BLaER1 treated with 17β-estradiol and CSF1 and Interleukin-3, amounts not matched to agents 10 nM and 100 nM (cell line): ENCODE measurements at regions not wholly inside any gene's neighbourhood (a gene's known extent, or its start where the extent isn't known, plus 50 kb on each side); places are given as distances from the start of the nearest gene placed in this dataset.
"Not testable (repeated sequence)": the region's sequence is repeated elsewhere in the genome, so short reads cannot be mapped to it uniquely, and the experiment has no call there.

Experiments
- H3K27ac ChIP-seq, 11 experiments: shearing (Covaris generic); formaldehyde crosslinking; 2 replicates each; pipeline ENCODE4 v1.8.1; 2022
- H3K27me3 ChIP-seq, 11 experiments: shearing (Covaris generic); formaldehyde crosslinking; 2 replicates each; pipeline ENCODE4 v1.8.1; 2022
- H3K36me3 ChIP-seq, 11 experiments: shearing (Covaris generic); formaldehyde crosslinking; 2 replicates each; pipeline ENCODE4 v1.8.1; 2022
- H3K4me1 ChIP-seq, 10 experiments: shearing (Covaris generic); formaldehyde crosslinking; 2 replicates each; pipeline ENCODE4 v1.8.1; 2022
- H3K4me2 ChIP-seq, 11 experiments: shearing (Covaris generic); formaldehyde crosslinking; 2 replicates each; pipeline ENCODE4 v1.8.1; 2022
- H3K4me3 ChIP-seq, 10 experiments: shearing (Covaris generic); formaldehyde crosslinking; 2 replicates each; pipeline ENCODE4 v1.8.1; 2022
- H3K9ac ChIP-seq, 11 experiments: shearing (Covaris generic); formaldehyde crosslinking; 2 replicates each; pipeline ENCODE4 v1.8.1; 2022
- H3K9me3 ChIP-seq, 11 experiments: shearing (Covaris generic); formaldehyde crosslinking; replicated peaks in 1 of 11; 2 replicates each; pipeline ENCODE4 v1.8.1; 2022
- H4K20me1 ChIP-seq, 11 experiments: shearing (Covaris generic); formaldehyde crosslinking; 2 replicates each; pipeline ENCODE4 v1.8.1; 2022
- Cebpa-rat ChIP-seq, 11 experiments: shearing (Covaris generic); IDR thresholded peaks; 2 replicates each; pipeline ENCODE4 v1.8.1; 2022

DNA sequence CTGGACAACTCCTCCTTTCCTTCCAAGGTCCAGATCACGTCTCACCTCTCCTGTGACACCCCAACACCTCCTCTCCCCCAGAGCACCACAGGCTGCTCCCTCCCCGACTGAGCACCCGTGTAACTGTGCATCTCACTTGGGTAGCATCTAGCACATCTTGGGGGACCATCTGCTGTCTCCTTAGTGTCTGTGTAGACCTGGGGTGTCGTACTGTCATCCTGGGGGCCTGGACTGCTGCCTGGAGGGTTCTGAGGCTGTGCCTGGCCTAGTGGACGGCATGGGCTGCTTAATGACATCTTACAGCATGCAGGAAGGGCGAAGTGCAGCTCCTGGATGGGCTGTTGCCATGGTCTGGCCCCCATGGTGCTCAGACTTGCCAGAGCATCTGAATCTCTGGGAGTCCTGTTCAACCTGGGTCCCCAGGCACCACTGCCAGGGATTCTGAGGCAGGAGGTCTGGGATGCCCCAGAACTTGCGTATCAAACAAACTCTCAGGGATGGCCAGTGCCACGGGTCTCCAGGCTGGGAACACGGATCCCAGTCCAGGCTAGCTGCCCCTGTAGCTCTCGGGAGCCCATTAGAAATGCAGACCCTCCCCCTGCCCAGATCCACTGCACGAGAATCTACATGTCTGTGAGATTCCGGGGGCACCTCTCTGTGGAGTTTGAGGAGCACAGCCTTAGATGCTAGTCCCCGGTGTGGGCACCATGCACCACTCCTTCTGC lies 194.4 kb upstream of the ZNF469 start:
- not testable (repeated sequence) for H3K9ac ChIP-seq, H3K36me3 ChIP-seq, H3K27me3 ChIP-seq, H3K4me3 ChIP-seq, H3K27ac ChIP-seq, H3K4me2 ChIP-seq, H4K20me1 ChIP-seq, H3K4me1 ChIP-seq
- peaks cover 0 to 12% (median 5%) of the 10 kb centered on the region in 11 experiments; a peak in 9 of 22 replicates for H3K9me3 ChIP-seq

DNA sequence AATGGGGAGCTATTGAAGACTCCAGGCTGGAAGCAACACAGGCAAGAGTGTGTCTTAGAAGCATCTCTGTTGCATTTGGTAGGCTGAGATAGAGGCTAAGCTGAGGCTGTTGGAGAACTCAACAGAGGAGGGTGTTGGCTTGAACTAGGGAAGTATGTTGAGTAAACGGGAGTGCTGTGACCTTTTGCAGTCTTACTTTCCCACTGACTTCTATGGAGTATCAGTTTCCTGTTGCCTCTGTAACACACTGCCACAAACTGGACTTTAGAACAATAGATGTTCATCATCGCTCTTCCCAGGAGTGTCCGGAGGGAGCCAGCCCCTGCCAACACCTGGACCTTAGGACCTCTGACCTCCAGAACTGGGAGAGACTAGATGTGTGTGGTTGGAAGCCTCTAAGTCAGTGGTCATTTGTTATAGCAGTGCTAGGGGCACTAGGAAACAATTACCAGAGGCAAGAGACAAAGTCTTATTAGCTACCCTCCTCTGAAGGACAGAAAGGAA lies 192.1 kb upstream of the ZNF469 start:
- H3K27me3 ChIP-seq, H3K4me3 ChIP-seq, H3K36me3 ChIP-seq, H3K27ac ChIP-seq, H3K9ac ChIP-seq, H3K4me2 ChIP-seq, H4K20me1 ChIP-seq: not testable (repeated sequence)
- Histone ChIP-seq H3K4me1 (peaks cover 14 to 19% (median 16%) of the 10 kb centered on the region in 10 experiments), H3K9me3 (peaks cover 0 to 12% (median 5%) of the 10 kb centered on the region in 11 experiments; a peak in 9 of 22 replicates)

DNA sequence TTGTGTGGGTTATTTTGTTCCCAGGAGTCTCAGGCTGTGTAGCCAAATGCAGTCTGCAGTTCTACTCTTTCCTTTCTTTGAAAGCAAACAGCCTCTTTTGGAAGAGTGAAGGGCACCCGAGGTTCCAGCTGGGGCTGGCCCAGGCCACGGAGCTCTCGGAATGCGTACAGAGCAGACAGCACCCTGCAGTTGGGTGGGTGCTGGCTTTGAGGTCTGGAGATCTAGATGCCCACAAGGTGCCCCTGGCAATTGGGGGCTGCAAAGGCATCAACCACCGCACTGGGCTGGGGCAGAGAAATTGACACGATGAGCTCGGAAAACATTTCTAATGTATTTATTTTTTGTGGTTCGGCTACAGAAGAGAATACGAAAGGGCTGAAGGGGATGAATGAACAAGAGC lies 191.6 kb upstream of the ZNF469 start:
- Histone ChIP-seq H3K9me3 (peaks cover 0 to 12% (median 5%) of the 10 kb centered on the region in 11 experiments; a peak in 9 of 22 replicates), H3K4me1 (peaks cover 19 to 24% (median 22%) of the 10 kb centered on the region in 10 experiments)
- H3K9ac ChIP-seq, H3K27me3 ChIP-seq, H3K4me3 ChIP-seq, H3K27ac ChIP-seq, H3K36me3 ChIP-seq, H3K4me2 ChIP-seq, H4K20me1 ChIP-seq: not testable (repeated sequence)

DNA sequence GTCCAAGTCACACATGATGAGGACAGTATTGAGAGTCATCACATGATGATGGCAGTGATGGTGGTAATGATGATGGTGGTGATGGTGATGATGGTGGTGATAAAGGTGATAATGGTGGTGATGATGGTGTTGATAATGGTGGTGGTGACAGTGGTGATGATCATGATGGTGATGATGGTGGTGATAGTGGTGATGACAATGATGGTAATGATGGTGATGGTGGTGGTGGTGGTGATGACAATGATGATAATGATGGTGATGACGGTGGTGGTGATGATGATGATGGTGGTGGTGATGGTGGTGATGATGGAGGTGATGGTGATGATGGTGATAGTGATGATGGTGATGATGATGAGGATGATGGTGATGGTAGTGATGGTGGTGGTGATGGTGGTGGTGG lies 190.2 kb upstream of the ZNF469 start:
- Histone ChIP-seq H3K4me2 (no peak overlapping the region), H3K9ac (no peak overlapping the region), H3K4me1 (peaks cover 19 to 34% (median 28%) of the 10 kb centered on the region in 10 experiments), H3K9me3 (peaks cover 0 to 12% (median 5%) of the 10 kb centered on the region in 11 experiments; a peak in 9 of 22 replicates), H3K27me3 (no peaks in the 10 kb centered on the region), H3K4me3 (no peak overlapping the region), H3K27ac (no peak overlapping the region), H4K20me1 (no peaks in the 10 kb centered on the region), H3K36me3 (no peaks in the 10 kb centered on the region)
- TF ChIP-seq Cebpa-rat (IDR thresholded peaks at IDR 0.05) = no peak

DNA sequence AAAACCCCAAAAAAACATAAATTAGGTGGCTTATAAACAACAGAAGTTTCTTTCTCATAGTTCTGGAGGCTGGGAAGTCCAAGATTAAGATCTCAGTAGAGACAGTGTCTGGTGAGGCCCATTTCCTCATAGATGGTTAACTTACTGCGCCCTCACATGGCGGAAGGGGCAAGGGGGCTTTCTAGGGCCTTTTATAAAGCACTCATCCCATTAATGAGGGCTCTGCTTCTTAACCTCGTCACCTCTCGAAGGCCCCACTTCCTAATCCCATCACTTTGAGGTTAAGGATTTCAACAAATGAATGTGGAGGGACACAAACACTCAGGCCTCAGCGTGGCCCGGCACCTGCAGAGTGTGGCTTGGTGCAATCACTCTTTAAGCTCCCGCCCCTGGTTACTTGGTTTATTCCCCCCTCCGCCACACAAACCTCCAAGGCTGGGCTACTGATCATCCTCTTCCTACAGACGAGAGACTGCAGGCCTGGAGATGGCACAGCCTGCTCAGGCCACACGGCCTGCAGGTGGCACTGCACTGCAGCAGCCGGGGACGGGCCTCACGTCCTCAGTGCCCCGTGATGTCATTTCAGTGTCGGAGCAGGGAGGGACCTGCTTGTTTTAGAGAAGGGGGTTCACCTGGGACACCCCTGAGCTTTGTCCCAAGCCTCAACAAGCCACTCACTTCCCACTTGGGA lies 188.9 kb upstream of the ZNF469 start:
- not testable (repeated sequence) for H3K27me3 ChIP-seq, H3K4me3 ChIP-seq, H4K20me1 ChIP-seq, H3K36me3 ChIP-seq, H3K9me3 ChIP-seq, H3K9ac ChIP-seq
- peak overlapping the region in 1 of 11 experiments; percentile 35; a peak in 1 of 22 replicates for H3K27ac ChIP-seq
- peaks cover 19 to 43% (median 35%) of the 10 kb centered on the region in 10 experiments for H3K4me1 ChIP-seq
- H3K4me2 ChIP-seq = peak overlapping the region in 8 of 11 experiments; percentile 62 to 84 (median 76); a peak in 11 of 22 replicates

DNA sequence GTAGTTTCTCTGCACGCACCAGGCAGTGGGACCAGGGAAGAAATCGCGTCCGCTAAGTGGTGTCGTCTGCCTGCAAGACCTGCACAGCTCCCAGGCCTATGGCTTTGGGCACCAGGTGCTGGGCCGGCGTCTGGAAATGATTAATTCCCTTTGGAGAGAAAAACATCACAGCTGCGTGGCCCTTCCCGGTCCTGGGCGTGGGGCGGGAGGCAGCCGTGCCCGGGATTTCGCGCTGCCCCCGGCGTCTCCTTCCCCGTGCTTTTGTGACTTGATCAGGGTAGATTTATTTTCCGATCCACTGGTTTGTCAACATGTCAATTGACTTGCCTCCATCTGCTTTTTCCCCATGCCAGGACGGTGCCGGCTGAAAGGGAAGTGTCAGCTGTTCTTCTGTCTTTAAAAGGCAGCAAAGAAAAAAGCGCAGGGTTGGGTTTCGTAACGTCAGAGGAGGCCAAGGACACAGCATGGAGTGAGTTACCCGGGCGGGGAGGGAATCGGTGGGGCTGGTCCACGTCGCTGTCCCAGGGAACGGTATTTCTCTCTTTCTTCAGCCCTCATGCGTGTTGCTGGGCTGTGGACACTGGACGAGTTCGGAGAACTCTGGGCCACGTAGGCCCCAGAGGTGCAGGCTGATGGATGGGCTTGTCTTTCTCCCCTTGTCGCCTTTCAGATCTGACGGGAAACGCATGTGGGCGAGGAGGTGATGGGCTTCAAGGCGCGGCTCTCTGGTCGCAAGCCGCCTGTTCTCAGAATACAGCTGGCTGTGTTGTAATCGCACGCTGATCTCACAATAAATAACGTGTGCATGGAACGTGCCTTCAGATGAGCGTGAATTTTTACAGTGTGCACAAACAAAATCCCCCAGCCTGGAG lies 188.1 kb upstream of the ZNF469 start:
- H3K4me2 ChIP-seq = peak overlapping the region; percentile 44 to 84 (median 75)
- H3K27me3 ChIP-seq = no peaks in the 10 kb centered on the region
- H4K20me1 ChIP-seq = no peaks in the 10 kb centered on the region
- no peak for TF ChIP-seq Cebpa-rat (IDR thresholded peaks at IDR 0.05)
- H3K9ac ChIP-seq = peak overlapping the region in 8 of 11 experiments; percentile 0 to 36 (median 18); a peak in 4 of 22 replicates
- H3K36me3 ChIP-seq = no peaks in the 10 kb centered on the region
- no peak overlapping the region for H3K4me3 ChIP-seq
- H3K9me3 ChIP-seq = no peaks in the 10 kb centered on the region; a peak in 1 of 22 replicates
- peak overlapping the region in 3 of 11 experiments; percentile 11 to 55 (median 35); a peak in 3 of 22 replicates for H3K27ac ChIP-seq
- peaks cover 19 to 50% (median 35%) of the 10 kb centered on the region in 10 experiments for H3K4me1 ChIP-seq

DNA sequence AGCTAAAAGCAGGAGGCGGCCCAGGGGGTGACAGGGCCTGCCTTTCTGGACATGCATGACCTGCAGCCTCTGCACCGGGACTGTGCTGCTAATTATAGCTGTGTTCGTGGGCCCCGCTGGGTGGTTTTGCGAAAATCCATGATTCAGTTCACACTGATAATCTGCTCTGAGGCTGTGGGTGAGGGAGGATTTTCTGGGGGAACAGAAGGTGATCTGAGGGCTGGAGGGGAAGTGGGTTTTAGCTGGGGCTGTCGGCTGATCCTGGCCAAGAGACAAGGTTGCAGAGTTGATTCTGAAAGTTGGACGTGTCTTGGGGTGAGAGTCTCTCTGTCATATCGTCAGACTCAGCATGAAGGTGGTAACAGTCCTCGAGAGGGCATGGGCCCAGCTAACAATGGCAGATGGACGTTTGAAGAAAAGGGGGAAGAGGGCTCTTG lies 187.5 kb upstream of the ZNF469 start:
- H3K9ac ChIP-seq = peak overlapping the region in 7 of 11 experiments; percentile 5 to 35 (median 17); a peak in 1 of 22 replicates
- H3K36me3 ChIP-seq = no peaks in the 10 kb centered on the region
- no peaks in the 10 kb centered on the region for H3K9me3 ChIP-seq
- TF ChIP-seq Cebpa-rat (IDR thresholded peaks at IDR 0.05) = no peak
- peaks cover 19 to 54% (median 37%) of the 10 kb centered on the region in 10 experiments for H3K4me1 ChIP-seq
- no peaks in the 10 kb centered on the region for H3K27me3 ChIP-seq
- no peaks in the 10 kb centered on the region for H4K20me1 ChIP-seq
- peak overlapping the region in 3 of 11 experiments; percentile 0 to 55 (median 1); a peak in 2 of 22 replicates for H3K27ac ChIP-seq
- no peak overlapping the region for H3K4me3 ChIP-seq
- peak overlapping the region; percentile 44 to 84 (median 75) for H3K4me2 ChIP-seq

DNA sequence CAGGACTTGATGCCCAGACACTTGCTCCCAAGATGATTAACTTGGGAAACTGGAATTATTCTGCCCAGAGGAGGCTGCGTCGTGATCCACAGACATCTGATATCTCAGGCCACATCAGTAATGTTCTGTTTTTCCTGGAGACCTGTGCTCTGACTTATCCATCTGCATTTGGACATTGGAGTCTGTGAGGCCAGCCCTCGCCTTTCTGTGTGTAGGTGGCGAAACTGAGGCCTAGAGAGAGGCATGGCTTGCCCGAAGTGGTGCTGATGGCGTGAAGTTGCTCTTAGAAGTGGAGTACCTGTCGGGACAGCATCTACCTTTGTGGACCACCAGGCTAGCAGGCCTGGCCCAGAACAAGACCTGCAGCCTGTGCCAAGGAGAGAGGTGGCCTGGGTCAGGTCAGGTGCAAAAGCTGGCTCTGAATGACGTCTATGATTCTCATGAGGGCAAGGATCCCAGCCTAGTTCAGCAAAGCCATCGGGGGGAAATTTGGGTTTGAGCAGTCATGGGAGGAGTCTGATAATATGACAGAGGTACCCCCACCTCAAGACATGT lies 186.8 kb upstream of the ZNF469 start:
- no peak for TF ChIP-seq Cebpa-rat (IDR thresholded peaks at IDR 0.05)
- 0 out of 22 replicates have a peak overlapping the region, but pooled peaks of 4 of the 11 experiments have one; percentile 7 to 35 (median 18) for H3K9ac ChIP-seq
- H3K4me1 ChIP-seq = peaks cover 19 to 55% (median 38%) of the 10 kb centered on the region in 10 experiments
- H3K4me2 ChIP-seq = peak overlapping the region; percentile 44 to 84 (median 75); a peak in 21 of 22 replicates
- no peaks in the 10 kb centered on the region for H3K36me3 ChIP-seq
- no peaks in the 10 kb centered on the region for H4K20me1 ChIP-seq
- no peaks in the 10 kb centered on the region for H3K27me3 ChIP-seq
- H3K9me3 ChIP-seq = no peaks in the 10 kb centered on the region
- peak overlapping the region in 2 of 11 experiments; percentile 0 to 55; a peak in 1 of 22 replicates for H3K27ac ChIP-seq
- no peak overlapping the region for H3K4me3 ChIP-seq
